WTC11 (cell line): ENCODE measurements at regions not wholly inside any gene's neighbourhood (a gene's known extent, or its start where the extent isn't known, plus 50 kb on each side); places are given as distances from the start of the nearest gene placed in this dataset.

Source experiments
- ATAC-seq: fragments of 200-7000 bp; cut with Tn5 transposase; 2 replicates; pipeline ENCODE4 v1.10.0; 2021; ENCODE audit warnings: mild to moderate bottlenecking, moderate library complexity
- CTCF ChIA-PET: fragments of 300-600 bp; sonication (Branson Sonifier 250); formaldehyde crosslinking; loops from one replicate; lab custom pipeline; 2021; ENCODE audit warnings: antibody characterized with exemption; lab: Charles Lee
- POLR2A ChIA-PET: fragments of 350-600 bp; sonication (Branson Sonifier 250); formaldehyde crosslinking; loops from one replicate; lab custom pipeline; 2021; ENCODE audit warnings: antibody characterized with exemption; lab: Charles Lee
- DNase-seq: peaks from one replicate; pipeline ENCODE4 v3.0.0; 2021; ENCODE audit warnings: low spot score
- H3K27ac Mint-ChIP-seq: 2 replicates; pipeline ENCODE4 v1.8.0; 2021; ENCODE audit warnings: mixed read lengths
- H3K27me3 Mint-ChIP-seq: 2 replicates; pipeline ENCODE4 v1.8.0; 2021; ENCODE audit warnings: low read depth, mild to moderate bottlenecking, moderate library complexity, mixed read lengths
- H3K36me3 Mint-ChIP-seq: 2 replicates; pipeline ENCODE4 v1.8.0; 2021; ENCODE audit warnings: mixed read lengths
- H3K4me1 Mint-ChIP-seq: 2 replicates; pipeline ENCODE4 v1.8.0; 2022; ENCODE audit warnings: mixed read lengths
- H3K4me3 Mint-ChIP-seq: 2 replicates; pipeline ENCODE4 v1.8.0; 2021; ENCODE audit warnings: mild to moderate bottlenecking, moderate library complexity, mixed read lengths
- H3K9me3 Mint-ChIP-seq: 2 replicates; pipeline ENCODE4 v1.8.0; 2021; ENCODE audit warnings: mixed read lengths
- ATF1 ChIP-seq: sonication (generic); formaldehyde crosslinking; IDR thresholded peaks from 2 replicates; pipeline ENCODE4 v1.8.1; 2023; ENCODE audit warnings: mild to moderate bottlenecking, moderate library complexity, missing genetic modification reagents
- ATF6 ChIP-seq: sonication (generic); formaldehyde crosslinking; IDR thresholded peaks from 2 replicates; pipeline ENCODE4 v1.8.1; 2023; ENCODE audit warnings: mild to moderate bottlenecking, missing genetic modification reagents
- CDX4 ChIP-seq: fragments of 250-450 bp; sonication (Bioruptor Pico); IDR thresholded peaks from 2 replicates; pipeline ENCODE4 v1.9.0; 2021; ENCODE audit warnings: moderate library complexity, mild to moderate bottlenecking, inconsistent platforms, borderline replicate concordance
- CREB1 ChIP-seq: sonication (generic); formaldehyde crosslinking; IDR thresholded peaks from 2 replicates; pipeline ENCODE4 v1.8.0; 2023; ENCODE audit warnings: mild to moderate bottlenecking, missing genetic modification reagents
- ETV6 ChIP-seq: sonication (generic); formaldehyde crosslinking; IDR thresholded peaks from 2 replicates; pipeline ENCODE4 v1.8.1; 2022; ENCODE audit warnings: mild to moderate bottlenecking, missing genetic modification reagents
- FOXP1 ChIP-seq: sonication (generic); formaldehyde crosslinking; IDR thresholded peaks from 2 replicates; pipeline ENCODE4 v1.8.0; 2022; ENCODE audit warnings: missing genetic modification reagents, mild to moderate bottlenecking, moderate library complexity, borderline replicate concordance
- GRHL2 ChIP-seq: fragments of 250-450 bp; sonication (Bioruptor Pico); IDR thresholded peaks from 2 replicates; pipeline ENCODE4 v1.8.0; 2022; ENCODE audit warnings: mild to moderate bottlenecking, moderate library complexity; ENCODE audit not compliant: insufficient replicate concordance, severe bottlenecking
- HMGA2 ChIP-seq: fragments of 250-450 bp; sonication (Bioruptor Pico); IDR thresholded peaks from 2 replicates; pipeline ENCODE4 v1.4.0; 2021; ENCODE audit warnings: mild to moderate bottlenecking, moderate library complexity
- MAX ChIP-seq: sonication (generic); formaldehyde crosslinking; IDR thresholded peaks from 2 replicates; pipeline ENCODE4 v1.8.0; 2022; ENCODE audit warnings: mild to moderate bottlenecking, missing genetic modification reagents
- MXD4 ChIP-seq: fragments of 250-450 bp; sonication (Bioruptor Pico); IDR thresholded peaks from 2 replicates; pipeline ENCODE4 v1.8.0; 2021; ENCODE audit warnings: mild to moderate bottlenecking, moderate library complexity, borderline replicate concordance
- MYBL2 ChIP-seq: sonication (generic); formaldehyde crosslinking; IDR thresholded peaks from 2 replicates; pipeline ENCODE4 v1.8.1; 2023; ENCODE audit warnings: mild to moderate bottlenecking, moderate library complexity, missing genetic modification reagents
- PREB ChIP-seq: sonication (generic); formaldehyde crosslinking; IDR thresholded peaks from 2 replicates; pipeline ENCODE4 v1.8.1; 2022; ENCODE audit warnings: mild to moderate bottlenecking, missing genetic modification reagents, moderate library complexity, borderline replicate concordance
- RELA ChIP-seq: sonication (generic); formaldehyde crosslinking; IDR thresholded peaks from 2 replicates; pipeline ENCODE4 v1.8.1; 2022; ENCODE audit warnings: missing genetic modification reagents, mild to moderate bottlenecking, borderline replicate concordance
- SMAD3 ChIP-seq: sonication (generic); formaldehyde crosslinking; IDR thresholded peaks from 2 replicates; pipeline ENCODE4 v1.8.0; 2022; ENCODE audit warnings: missing genetic modification reagents, mild to moderate bottlenecking, borderline replicate concordance
- SP1 ChIP-seq: sonication (generic); formaldehyde crosslinking; conservative IDR thresholded peaks from 2 replicates; pipeline ENCODE4 v1.8.1; 2022; ENCODE audit warnings: missing genetic modification reagents
- TEAD1 ChIP-seq: sonication (generic); formaldehyde crosslinking; IDR thresholded peaks from 2 replicates; pipeline ENCODE4 v1.8.0; 2022; ENCODE audit warnings: mild to moderate bottlenecking, missing genetic modification reagents
- USF2 ChIP-seq: sonication (generic); formaldehyde crosslinking; IDR thresholded peaks from 2 replicates; pipeline ENCODE4 v1.8.1; 2023; ENCODE audit warnings: mild to moderate bottlenecking, missing genetic modification reagents, moderate library complexity
- ZBTB43 ChIP-seq: sonication (generic); formaldehyde crosslinking; IDR thresholded peaks from 2 replicates; pipeline ENCODE4 v1.8.1; 2023; ENCODE audit warnings: mild to moderate bottlenecking, missing genetic modification reagents
- ZNF317 ChIP-seq: sonication (generic); formaldehyde crosslinking; IDR thresholded peaks from 2 replicates; pipeline ENCODE4 v1.8.1; 2023; ENCODE audit warnings: low read depth, mild to moderate bottlenecking, moderate library complexity, missing genetic modification reagents, borderline replicate concordance
- ZNF396 ChIP-seq: fragments of 250-450 bp; sonication (Bioruptor Pico); IDR thresholded peaks from 2 replicates; pipeline ENCODE4 v1.8.0; 2021; ENCODE audit warnings: mild to moderate bottlenecking, moderate library complexity, borderline replicate concordance
- ZNF416 ChIP-seq: fragments of 250-450 bp; sonication (Bioruptor Pico); IDR thresholded peaks from 2 replicates; pipeline ENCODE4 v1.9.0; 2021; ENCODE audit warnings: mild to moderate bottlenecking, inconsistent platforms
- TF ChIP-seq, protein P1 (sequence below): sonication (generic); formaldehyde crosslinking; IDR thresholded peaks from 2 replicates; pipeline ENCODE4 v1.8.0; 2023; ENCODE audit warnings: mild to moderate bottlenecking, missing genetic modification reagents
- TF ChIP-seq, protein P2 (sequence below): sonication (generic); formaldehyde crosslinking; IDR thresholded peaks from 2 replicates; pipeline ENCODE4 v1.8.1; 2023; ENCODE audit warnings: mild to moderate bottlenecking, missing genetic modification reagents, moderate library complexity
- TF ChIP-seq, protein P3 (sequence below): sonication (generic); formaldehyde crosslinking; IDR thresholded peaks from 2 replicates; pipeline ENCODE4 v1.8.0; 2022; ENCODE audit warnings: mild to moderate bottlenecking, missing genetic modification reagents

DNA sequence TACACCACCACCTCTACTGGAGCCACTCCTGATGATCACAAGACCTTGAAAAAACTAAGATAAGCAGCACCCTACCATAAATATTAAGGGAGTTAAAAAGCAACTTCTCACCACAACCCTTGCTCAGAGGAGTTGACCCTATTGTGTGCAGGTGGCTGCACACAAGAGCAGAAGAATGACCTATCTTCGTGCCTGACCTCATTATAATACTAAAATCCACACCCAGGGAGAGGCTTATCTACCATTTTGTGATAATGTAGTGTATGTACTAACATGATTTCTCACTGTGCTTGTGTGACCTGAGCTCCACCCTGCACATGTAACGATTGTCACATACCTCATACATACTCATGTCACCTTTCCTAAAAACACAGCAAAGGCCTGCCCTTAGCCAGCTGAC is 205.0 kb upstream of the MBL2 start (continued):
- TF ChIP-seq, protein P1, sequence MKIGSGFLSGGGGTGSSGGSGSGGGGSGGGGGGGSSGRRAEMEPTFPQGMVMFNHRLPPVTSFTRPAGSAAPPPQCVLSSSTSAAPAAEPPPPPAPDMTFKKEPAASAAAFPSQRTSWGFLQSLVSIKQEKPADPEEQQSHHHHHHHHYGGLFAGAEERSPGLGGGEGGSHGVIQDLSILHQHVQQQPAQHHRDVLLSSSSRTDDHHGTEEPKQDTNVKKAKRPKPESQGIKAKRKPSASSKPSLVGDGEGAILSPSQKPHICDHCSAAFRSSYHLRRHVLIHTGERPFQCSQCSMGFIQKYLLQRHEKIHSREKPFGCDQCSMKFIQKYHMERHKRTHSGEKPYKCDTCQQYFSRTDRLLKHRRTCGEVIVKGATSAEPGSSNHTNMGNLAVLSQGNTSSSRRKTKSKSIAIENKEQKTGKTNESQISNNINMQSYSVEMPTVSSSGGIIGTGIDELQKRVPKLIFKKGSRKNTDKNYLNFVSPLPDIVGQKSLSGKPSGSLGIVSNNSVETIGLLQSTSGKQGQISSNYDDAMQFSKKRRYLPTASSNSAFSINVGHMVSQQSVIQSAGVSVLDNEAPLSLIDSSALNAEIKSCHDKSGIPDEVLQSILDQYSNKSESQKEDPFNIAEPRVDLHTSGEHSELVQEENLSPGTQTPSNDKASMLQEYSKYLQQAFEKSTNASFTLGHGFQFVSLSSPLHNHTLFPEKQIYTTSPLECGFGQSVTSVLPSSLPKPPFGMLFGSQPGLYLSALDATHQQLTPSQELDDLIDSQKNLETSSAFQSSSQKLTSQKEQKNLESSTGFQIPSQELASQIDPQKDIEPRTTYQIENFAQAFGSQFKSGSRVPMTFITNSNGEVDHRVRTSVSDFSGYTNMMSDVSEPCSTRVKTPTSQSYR (CRISPR knock-in tag), result no peak
- no peak for TF ChIP-seq ATF6 (CRISPR knock-in tag)
- no peak for TF ChIP-seq ETV6 (CRISPR knock-in tag)
- TF ChIP-seq CREB1 (CRISPR knock-in tag), result no peak
- no peak for TF ChIP-seq SP1
- no peak for TF ChIP-seq MAX (CRISPR knock-in tag)
- TF ChIP-seq ZNF317, result no peak
- TF ChIP-seq PREB (CRISPR knock-in tag), result no peak
- TF ChIP-seq GRHL2 (CRISPR knock-in tag), result no peak
- TF ChIP-seq CDX4 (CRISPR knock-in tag), result no peak
- TF ChIP-seq ZNF396 (CRISPR knock-in tag), result no peak
- TF ChIP-seq HMGA2 (CRISPR knock-in tag), result no peak
- TF ChIP-seq MXD4, result no peak
- TF ChIP-seq, protein P2, sequence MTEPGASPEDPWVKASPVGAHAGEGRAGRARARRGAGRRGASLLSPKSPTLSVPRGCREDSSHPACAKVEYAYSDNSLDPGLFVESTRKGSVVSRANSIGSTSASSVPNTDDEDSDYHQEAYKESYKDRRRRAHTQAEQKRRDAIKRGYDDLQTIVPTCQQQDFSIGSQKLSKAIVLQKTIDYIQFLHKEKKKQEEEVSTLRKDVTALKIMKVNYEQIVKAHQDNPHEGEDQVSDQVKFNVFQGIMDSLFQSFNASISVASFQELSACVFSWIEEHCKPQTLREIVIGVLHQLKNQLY (CRISPR knock-in tag), result no peak

- Mint-ChIP-seq H3K27me3 (no peaks in the 10 kb centered on the region), H3K4me1 (peaks cover 60% of the 10 kb centered on the region), H3K4me3 (no peak overlapping the region), H3K9me3 (peaks cover 33% of the 10 kb centered on the region), H3K27ac (peak overlapping the region; percentile 97), H3K36me3 (peaks cover 30% of the 10 kb centered on the region)
- TF ChIP-seq RELA (CRISPR knock-in tag) (no peak), SMAD3 (no peak), MYBL2 (CRISPR knock-in tag) (no peak), ATF1 (CRISPR knock-in tag) (no peak), USF2 (CRISPR knock-in tag) (peak; percentile 82), ZNF416 (CRISPR knock-in tag) (no peak), FOXP1 (CRISPR knock-in tag) (no peak), ZBTB43 (CRISPR knock-in tag) (no peak), TEAD1 (CRISPR knock-in tag) (no peak)
- TF ChIP-seq, protein P3, sequence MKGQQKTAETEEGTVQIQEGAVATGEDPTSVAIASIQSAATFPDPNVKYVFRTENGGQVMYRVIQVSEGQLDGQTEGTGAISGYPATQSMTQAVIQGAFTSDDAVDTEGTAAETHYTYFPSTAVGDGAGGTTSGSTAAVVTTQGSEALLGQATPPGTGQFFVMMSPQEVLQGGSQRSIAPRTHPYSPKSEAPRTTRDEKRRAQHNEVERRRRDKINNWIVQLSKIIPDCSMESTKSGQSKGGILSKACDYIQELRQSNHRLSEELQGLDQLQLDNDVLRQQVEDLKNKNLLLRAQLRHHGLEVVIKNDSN (CRISPR knock-in tag), result peak; percentile 75
- CTCF ChIA-PET, result no interaction called here
- DNase-seq (no peak), ATAC-seq (peak; percentile 46)
- POLR2A ChIA-PET, result no interaction called here
Measured at GRCh38 chr10:52967806-52968795, 195.5 kb upstream of the MBL2 start.
